Common myeloid progenitor, CD34-positive (primary cell): ENCODE measurements at regions not wholly inside any gene's neighbourhood (a gene's known extent, or its start where the extent isn't known, plus 50 kb on each side); places are given as distances from the start of the nearest gene placed in this dataset.

Experiments
- CTCF ChIA-PET: fragments of 350-600 bp; sonication (Branson Sonifier 250); formaldehyde crosslinking; loops from one replicate; lab custom pipeline; 2021; ENCODE audit warnings: antibody characterized with exemption; lab: Charles Lee
- POLR2A ChIA-PET: fragments of 350-600 bp; sonication (Branson Sonifier 250); formaldehyde crosslinking; loops from one replicate; lab custom pipeline; 2021; ENCODE audit warnings: antibody characterized with exemption; lab: Charles Lee
- DNase-seq, 3 donors: peaks; one replicate each; pipeline versions ENCODE4 v3.0.0 to v3.0.0-alpha.2; 2013
- H3K27ac ChIP-seq, 2 experiments: 1 replicate in 1 of 2; 2 replicates in 1 of 2; pipeline ENCODE4 v1.7.0; 2013; ENCODE audit warnings: inconsistent platforms in 2 of 2, low read length in 2 of 2, mild to moderate bottlenecking in 2 of 2, low read depth in 1 of 2, moderate library complexity in 1 of 2; ENCODE audit not compliant: severe bottlenecking in 2 of 2, insufficient read depth in 1 of 2, poor library complexity in 1 of 2
- H3K27me3 ChIP-seq, 5 experiments: replicated peaks in 2 of 5; 1 replicate in 3 of 5; 2 replicates in 2 of 5; pipeline versions ENCODE4 v1.6.1 to v1.7.0; 2013; ENCODE audit warnings: low read length in 4 of 5, mild to moderate bottlenecking in 2 of 5, moderate library complexity in 2 of 5, inconsistent platforms in 1 of 5; ENCODE audit not compliant: insufficient read depth in 5 of 5, control insufficient read depth in 4 of 5
- H3K36me3 ChIP-seq, 4 experiments: 1 replicate in 2 of 4; 2 replicates in 2 of 4; pipeline versions ENCODE4 v1.6.1 to v1.7.0; 2013; ENCODE audit warnings: low read length in 3 of 4, control low read depth in 1 of 4, mild to moderate bottlenecking in 1 of 4; ENCODE audit not compliant: control insufficient read depth in 4 of 4, insufficient read depth in 4 of 4
- H3K4me1 ChIP-seq, 4 experiments: 1 replicate in 3 of 4; 2 replicates in 1 of 4; pipeline versions ENCODE4 v1.6.1 to v1.7.1; 2013; ENCODE audit warnings: low read length in 3 of 4, mild to moderate bottlenecking in 3 of 4, control low read depth in 1 of 4, inconsistent platforms in 1 of 4, moderate library complexity in 1 of 4; ENCODE audit not compliant: control insufficient read depth in 4 of 4, insufficient read depth in 4 of 4; ENCODE audit errors: control extremely low read depth in 1 of 4
- H3K4me3 ChIP-seq, 7 experiments: 1 replicate in 4 of 7; 2 replicates in 3 of 7; pipeline versions ENCODE4 v1.5.1 to v1.7.0; 2013; ENCODE audit warnings: mild to moderate bottlenecking in 7 of 7, low read length in 6 of 7, moderate library complexity in 6 of 7, inconsistent platforms in 2 of 7, low read depth in 2 of 7, control low read depth in 1 of 7; ENCODE audit not compliant: insufficient read depth in 4 of 7, control insufficient read depth in 1 of 7; ENCODE audit errors: extremely low read depth in 1 of 7
- H3K9me3 ChIP-seq, 5 experiments: 1 replicate in 4 of 5; 2 replicates in 1 of 5; pipeline versions ENCODE4 v1.6.1 to v1.7.1; 2013; ENCODE audit warnings: low read length in 4 of 5, mild to moderate bottlenecking in 2 of 5, inconsistent platforms in 1 of 5, low read depth in 1 of 5, moderate library complexity in 1 of 5; ENCODE audit not compliant: control insufficient read depth in 4 of 5, insufficient read depth in 2 of 5; ENCODE audit errors: control extremely low read depth in 1 of 5
- WGBS: methylation state at CpG from one replicate; pipeline ENCODE4 v1.1.5; 2013; ENCODE audit not compliant: insufficient coverage; 5-methylcytosine and 5-hydroxymethylcytosine counted together

DNA sequence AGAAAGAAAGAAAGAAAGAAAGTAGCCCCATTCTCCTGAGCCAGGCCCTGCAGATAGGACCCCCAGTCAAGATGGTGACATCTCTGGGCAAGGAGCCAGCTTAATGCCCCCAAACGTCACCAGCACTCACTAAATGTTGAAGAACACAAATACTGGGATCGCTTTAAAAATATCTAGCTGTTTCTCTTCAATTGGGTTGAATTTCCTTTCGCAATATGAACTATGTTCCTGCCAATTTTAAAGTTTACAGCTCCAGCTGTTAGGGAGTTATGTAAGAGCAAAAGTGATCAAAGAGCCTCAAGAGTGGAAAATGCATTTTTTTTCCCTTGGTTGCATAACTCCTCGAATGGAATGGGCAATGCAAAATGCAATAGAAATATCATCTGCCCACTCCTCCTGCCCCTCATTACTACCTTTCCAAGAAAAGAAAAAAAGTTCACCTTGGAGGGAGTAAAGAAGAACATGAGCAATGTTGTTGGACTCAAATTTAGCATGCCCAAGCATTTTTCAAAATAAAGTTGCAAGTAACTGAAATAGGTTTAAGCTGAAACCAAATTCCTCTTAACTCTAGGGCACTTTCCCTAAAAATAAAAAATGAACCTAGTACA, 244.2 kb upstream of the PIK3R1 start:
- H3K4me1 ChIP-seq, result peaks cover 3 to 24% (median 15%) of the 10 kb centered on the region in 4 experiments
- H3K9me3 ChIP-seq, result peaks cover 0 to 2% (median 0%) of the 10 kb centered on the region in 5 experiments
- no peak overlapping the region for H3K27ac ChIP-seq
- POLR2A ChIA-PET, result no interaction called here
- 62% methylated on average over 4 of the region's 4 CpGs for WGBS
- H3K4me3 ChIP-seq, result no peak overlapping the region
- H3K27me3 ChIP-seq, result no peaks in the 10 kb centered on the region
- H3K36me3 ChIP-seq, result no peaks in the 10 kb centered on the region
- DNase-seq, result peak in 1 of 3 donors; percentile 9
- CTCF ChIA-PET, result interaction anchor here (1.0 kb wide), 1 partner anchor 18 kb away, joined by 3 read pairs; no protein-coding TSS in a partner anchor

DNA sequence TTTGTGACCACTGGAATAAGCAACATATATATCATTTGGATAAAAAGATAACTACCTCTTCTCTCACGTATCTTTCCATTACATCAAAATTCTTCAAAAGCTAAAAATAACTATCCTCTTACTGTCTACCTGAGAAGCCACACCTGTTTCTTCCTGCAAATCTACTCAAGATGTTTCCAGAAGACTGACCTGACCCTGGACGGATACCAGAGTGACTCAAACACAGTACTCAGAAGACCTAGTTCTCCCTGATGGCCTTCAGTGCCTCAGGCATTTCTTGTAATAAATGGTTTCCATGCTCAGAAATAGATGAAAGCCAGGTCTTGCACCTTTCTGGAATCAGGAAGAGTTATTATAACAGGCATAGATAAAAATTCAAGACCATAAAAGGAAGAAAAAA, 245.9 kb upstream of the PIK3R1 start:
- peaks cover 0 to 2% (median 0%) of the 10 kb centered on the region in 5 experiments for H3K9me3 ChIP-seq
- H3K4me1 ChIP-seq, result peaks cover 3 to 31% (median 24%) of the 10 kb centered on the region in 4 experiments
- POLR2A ChIA-PET, result interaction anchor here (0.5 kb wide), 1 partner anchor 9 kb away, joined by 3 read pairs; no protein-coding TSS in a partner anchor
- no peaks in the 10 kb centered on the region for H3K36me3 ChIP-seq
- no peak overlapping the region for H3K27ac ChIP-seq
- H3K4me3 ChIP-seq, result no peak overlapping the region
- CTCF ChIA-PET, result interaction anchor here (0.6 kb wide), 1 partner anchor 105 kb away, joined by 3 read pairs; no protein-coding TSS in a partner anchor
- no peak for DNase-seq
- H3K27me3 ChIP-seq, result no peaks in the 10 kb centered on the region
- 100% methylated on average over 2 of the region's 2 CpGs for WGBS

DNA sequence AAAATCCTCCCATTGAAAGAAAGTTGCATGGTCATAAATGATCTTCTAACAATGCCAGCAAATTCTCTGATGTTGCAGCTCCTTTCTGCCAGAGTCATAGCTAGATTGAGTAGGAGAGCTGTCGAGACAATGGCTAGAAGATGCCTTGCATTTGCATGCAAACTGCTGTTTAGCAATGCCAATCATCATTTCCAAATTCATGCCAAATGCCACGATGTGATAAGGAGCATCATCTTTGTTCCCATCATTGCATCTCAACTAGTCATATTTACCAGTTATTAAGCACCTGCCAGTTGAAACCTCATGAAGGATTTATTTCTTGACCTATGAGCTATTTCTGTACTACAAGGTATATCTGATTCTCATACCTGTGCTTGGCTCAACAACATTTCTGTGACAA, 246.4 kb upstream of the PIK3R1 start:
- 85% methylated on average over 2 of the region's 2 CpGs for WGBS
- Histone ChIP-seq H3K4me3 (no peak overlapping the region), H3K36me3 (no peaks in the 10 kb centered on the region), H3K27me3 (no peaks in the 10 kb centered on the region), H3K27ac (no peak overlapping the region), H3K9me3 (peaks cover 0 to 2% (median 0%) of the 10 kb centered on the region in 5 experiments), H3K4me1 (peaks cover 3 to 32% (median 26%) of the 10 kb centered on the region in 4 experiments)
- POLR2A ChIA-PET, result interaction anchor here (0.5 kb wide), 1 partner anchor 8 kb away, joined by 3 read pairs; no protein-coding TSS in a partner anchor
- CTCF ChIA-PET, result interaction anchor here (0.6 to 1.1 kb wide), 2 partner anchors 11 to 105 kb away, joined by 3 read pairs; no protein-coding TSS in a partner anchor
- DNase-seq, result no peak

DNA sequence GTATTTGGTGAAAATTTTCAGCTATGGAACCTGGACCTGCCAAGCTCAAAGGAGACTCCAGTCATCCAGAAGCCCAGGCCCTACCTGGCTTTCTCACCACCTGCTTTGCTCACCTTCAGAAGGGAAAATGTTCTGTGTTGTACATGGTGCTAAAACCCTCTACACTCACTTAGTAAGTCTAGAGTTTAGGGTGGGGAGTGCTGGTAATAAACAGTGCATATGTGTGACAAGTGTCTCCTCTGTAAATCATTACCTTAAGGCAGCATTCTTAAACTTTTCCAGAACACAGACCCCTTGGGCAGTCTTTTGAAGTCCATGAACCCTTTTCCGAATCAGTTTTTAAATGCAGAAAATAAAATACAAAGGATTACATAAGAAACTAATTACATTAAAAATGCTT, 248.8 kb upstream of the PIK3R1 start:
- no peak overlapping the region for H3K4me3 ChIP-seq
- H3K4me1 ChIP-seq, result peaks cover 3 to 24% (median 13%) of the 10 kb centered on the region in 4 experiments
- H3K36me3 ChIP-seq, result no peaks in the 10 kb centered on the region
- no peak for DNase-seq
- no peaks in the 10 kb centered on the region for H3K27me3 ChIP-seq
- CTCF ChIA-PET, result no interaction called here
- no CpG with 5 or more reads among the region's 1 CpG for WGBS
- H3K27ac ChIP-seq, result no peak overlapping the region
- POLR2A ChIA-PET, result no interaction called here
- H3K9me3 ChIP-seq, result no peaks in the 10 kb centered on the region

DNA sequence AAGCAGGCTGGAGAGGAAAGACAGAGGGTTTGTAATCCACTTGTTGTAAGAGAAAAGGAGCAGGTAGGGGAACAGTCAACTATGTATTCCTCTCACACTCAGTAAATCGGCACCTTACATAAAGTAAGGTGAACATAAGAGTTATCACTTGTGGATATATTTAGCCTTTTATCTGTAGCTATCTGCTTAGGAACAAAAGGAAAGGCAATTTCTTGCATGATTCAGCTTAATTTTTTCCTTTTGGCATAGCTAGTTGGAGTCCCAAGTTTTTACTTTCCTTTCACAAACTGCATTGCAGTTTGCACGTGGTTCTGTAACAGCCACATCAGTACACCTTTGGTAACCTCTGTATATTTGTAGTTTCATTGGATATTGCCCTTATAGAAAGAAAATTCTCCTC, 250.9 kb upstream of the PIK3R1 start:
- Histone ChIP-seq H3K4me3 (peak overlapping the region in 2 of 7 experiments; percentile 2 to 3), H3K27ac (no peak overlapping the region), H3K27me3 (no peaks in the 10 kb centered on the region), H3K4me1 (peaks cover 0 to 15% (median 7%) of the 10 kb centered on the region in 4 experiments), H3K9me3 (no peaks in the 10 kb centered on the region), H3K36me3 (no peaks in the 10 kb centered on the region)
- DNase-seq, result peak in 2 of 3 donors; percentile 26 to 28
- 0% methylated on average over 1 of the region's 2 CpGs for WGBS
- ChIA-PET POLR2A (no interaction called here), CTCF (no interaction called here)

DNA sequence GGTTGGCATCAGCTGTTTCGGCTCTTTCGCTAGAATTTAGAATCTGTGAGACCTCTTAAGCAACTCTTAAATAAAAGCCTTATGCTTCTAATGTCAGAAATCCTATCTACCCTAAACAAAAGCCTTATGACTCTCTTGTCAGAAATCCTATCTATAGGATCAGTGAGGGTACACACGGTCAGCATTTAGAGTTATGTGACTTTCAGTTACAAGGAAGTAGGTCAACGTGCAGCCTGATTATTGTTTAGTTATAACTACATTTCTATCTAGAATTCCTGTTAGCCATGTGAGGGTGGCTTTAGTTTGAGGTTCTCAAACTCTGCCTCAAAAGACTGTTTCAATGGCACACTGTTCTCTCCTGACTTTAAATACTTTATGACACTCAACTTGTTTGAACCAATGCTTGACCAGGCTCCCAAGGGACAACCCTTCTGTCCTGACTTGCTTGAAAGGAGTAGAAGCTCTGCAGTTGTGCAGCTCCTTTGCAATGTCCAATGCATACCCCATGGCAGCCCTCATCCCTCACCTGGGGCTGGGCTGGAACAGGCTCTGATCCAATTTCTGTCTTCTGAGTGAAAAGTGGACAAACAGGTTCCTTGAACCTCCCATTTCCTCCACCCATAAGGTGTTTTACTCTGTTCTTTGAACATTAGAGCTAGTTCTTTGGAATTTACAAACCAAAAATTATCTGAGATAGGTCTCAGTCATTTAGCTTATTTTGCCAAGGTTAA, 251.6 kb upstream of the PIK3R1 start:
- Histone ChIP-seq H3K9me3 (no peaks in the 10 kb centered on the region), H3K36me3 (no peaks in the 10 kb centered on the region), H3K4me3 (no peak overlapping the region), H3K27me3 (no peaks in the 10 kb centered on the region), H3K4me1 (peaks cover 0 to 15% (median 7%) of the 10 kb centered on the region in 4 experiments), H3K27ac (no peak overlapping the region)
- no peak for DNase-seq
- WGBS, result no CpG with 5 or more reads among the region's 4 CpGs
- CTCF ChIA-PET, result no interaction called here
- POLR2A ChIA-PET, result no interaction called here

DNA sequence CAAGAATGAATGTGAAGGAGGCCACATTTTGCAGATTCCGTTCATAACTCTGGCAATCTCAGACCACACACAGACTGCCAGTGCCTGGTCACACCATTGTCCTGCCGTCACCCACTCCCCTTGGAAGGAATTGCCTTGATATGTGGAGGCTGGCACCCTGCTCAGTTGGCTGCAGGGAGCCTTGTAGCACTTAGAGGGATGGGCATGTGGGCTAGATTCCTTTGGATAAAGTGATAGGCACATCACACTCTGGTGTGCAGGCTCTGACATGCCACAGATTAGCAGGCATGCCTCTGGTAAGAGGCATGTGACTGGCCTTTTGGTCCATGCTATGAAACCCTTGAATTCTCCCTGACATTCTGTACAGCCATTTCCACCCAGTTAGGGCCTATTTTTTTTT, 254.6 kb upstream of the PIK3R1 start:
- 90% methylated on average over 2 of the region's 2 CpGs for WGBS
- H3K4me3 ChIP-seq, result no peak overlapping the region
- H3K4me1 ChIP-seq, result peaks cover 0 to 12% (median 6%) of the 10 kb centered on the region in 4 experiments
- CTCF ChIA-PET, result no interaction called here
- POLR2A ChIA-PET, result interaction anchor here (0.6 kb wide), 1 partner anchor 8 kb away, joined by 3 read pairs; no protein-coding TSS in a partner anchor
- H3K36me3 ChIP-seq, result no peaks in the 10 kb centered on the region
- H3K27me3 ChIP-seq, result no peaks in the 10 kb centered on the region
- no peak for DNase-seq
- no peaks in the 10 kb centered on the region for H3K9me3 ChIP-seq
- H3K27ac ChIP-seq, result no peak overlapping the region
